ENCODE measurements at regions not wholly inside any gene's neighbourhood (a gene's known extent, or its start where the extent isn't known, plus 50 kb on each side); places are given as distances from the start of the nearest gene placed in this dataset.

GRCh38 chr15:69751147-69751546 lies 298.5 kb downstream of the RPLP1 start:
- Mint-ChIP-seq H3K36me3 (ENCODE audit: insufficient read depth, unreplicated experiment) (no peaks in the 10 kb centered on the region), H3K4me1 (ENCODE audit: low read depth, unreplicated experiment) (peaks cover 36% of the 10 kb centered on the region), H3K4me3 (ENCODE audit: low read depth, unreplicated experiment) (no peak overlapping the region), H3K9me3 (ENCODE audit: low read depth, unreplicated experiment) (peaks cover 10% of the 10 kb centered on the region), H3K27ac (ENCODE audit: unreplicated experiment) (no peak overlapping the region), H3K27me3 (ENCODE audit: unreplicated experiment) (peaks cover 7% of the 10 kb centered on the region)
- intact Hi-C loops (cut with micrococcal nuclease; ENCODE audit: unreplicated experiment) = loop anchor here (10.0 kb wide), 1 partner anchor 314 kb away; no protein-coding TSS in a partner anchor
- no peak for TF ChIP-seq CTCF (IDR thresholded peaks at IDR 0.05; ENCODE audit: unreplicated experiment)
- BruUV-seq (replicated peaks) = no TSS peak
- no peak for DNase-seq
- CTCF ChIA-PET = interaction anchor here (0.7 to 1.7 kb wide), 5 partner anchors 10 to 176 kb away, joined by 3 to 6 read pairs (median 3); no protein-coding TSS in a partner anchor

- CTCF ChIA-PET = interaction anchor here (0.7 to 1.7 kb wide), 5 partner anchors 9 to 176 kb away, joined by 3 to 6 read pairs (median 3); no protein-coding TSS in a partner anchor
- H3K4me1 Mint-ChIP-seq (ENCODE audit: low read depth, unreplicated experiment) = peaks cover 38% of the 10 kb centered on the region
- no TSS peak for BruUV-seq (replicated peaks)
- H3K9me3 Mint-ChIP-seq (ENCODE audit: low read depth, unreplicated experiment) = peaks cover 10% of the 10 kb centered on the region
- H3K27me3 Mint-ChIP-seq (ENCODE audit: unreplicated experiment) = peaks cover 3% of the 10 kb centered on the region
- intact Hi-C loops (cut with micrococcal nuclease; ENCODE audit: unreplicated experiment) = loop anchor here (10.0 kb wide), 1 partner anchor 313 kb away; no protein-coding TSS in a partner anchor
- no peaks in the 10 kb centered on the region for H3K36me3 Mint-ChIP-seq (ENCODE audit: insufficient read depth, unreplicated experiment)
- DNase-seq = peak; percentile 61
- H3K27ac Mint-ChIP-seq (ENCODE audit: unreplicated experiment) = no peak overlapping the region
- H3K4me3 Mint-ChIP-seq (ENCODE audit: low read depth, unreplicated experiment) = no peak overlapping the region
- TF ChIP-seq CTCF (IDR thresholded peaks at IDR 0.05; ENCODE audit: unreplicated experiment) = no peak
Measured at GRCh38 chr15:69751566-69751965, 298.9 kb downstream of the RPLP1 start.

GRCh38 chr15:69753867-69754266 lies 301.2 kb downstream of the RPLP1 start:
- Mint-ChIP-seq H3K9me3 (ENCODE audit: low read depth, unreplicated experiment) (peaks cover 10% of the 10 kb centered on the region), H3K27ac (ENCODE audit: unreplicated experiment) (no peak overlapping the region), H3K36me3 (ENCODE audit: insufficient read depth, unreplicated experiment) (no peaks in the 10 kb centered on the region), H3K4me3 (ENCODE audit: low read depth, unreplicated experiment) (no peak overlapping the region), H3K27me3 (ENCODE audit: unreplicated experiment) (no peaks in the 10 kb centered on the region), H3K4me1 (ENCODE audit: low read depth, unreplicated experiment) (peaks cover 46% of the 10 kb centered on the region)
- no peak for TF ChIP-seq CTCF (IDR thresholded peaks at IDR 0.05; ENCODE audit: unreplicated experiment)
- intact Hi-C loops (cut with micrococcal nuclease; ENCODE audit: unreplicated experiment) = loop anchor here (10.0 kb wide), 1 partner anchor 311 kb away; no protein-coding TSS in a partner anchor
- CTCF ChIA-PET = no interaction called here
- DNase-seq = no peak
- BruUV-seq (replicated peaks) = no TSS peak

GRCh38 chr15:69754313-69754712 lies 301.7 kb downstream of the RPLP1 start:
- H3K36me3 Mint-ChIP-seq (ENCODE audit: insufficient read depth, unreplicated experiment) = no peaks in the 10 kb centered on the region
- no peak for TF ChIP-seq CTCF (IDR thresholded peaks at IDR 0.05; ENCODE audit: unreplicated experiment)
- H3K9me3 Mint-ChIP-seq (ENCODE audit: low read depth, unreplicated experiment) = peaks cover 10% of the 10 kb centered on the region
- BruUV-seq (replicated peaks) = no TSS peak
- H3K27me3 Mint-ChIP-seq (ENCODE audit: unreplicated experiment) = no peaks in the 10 kb centered on the region
- H3K27ac Mint-ChIP-seq (ENCODE audit: unreplicated experiment) = no peak overlapping the region
- H3K4me1 Mint-ChIP-seq (ENCODE audit: low read depth, unreplicated experiment) = peaks cover 50% of the 10 kb centered on the region
- H3K4me3 Mint-ChIP-seq (ENCODE audit: low read depth, unreplicated experiment) = no peak overlapping the region
- DNase-seq = no peak
- intact Hi-C loops (cut with micrococcal nuclease; ENCODE audit: unreplicated experiment) = loop anchor here (10.0 kb wide), 1 partner anchor 310 kb away; no protein-coding TSS in a partner anchor
- CTCF ChIA-PET = no interaction called here

Measured in Calu3 (cell line).